SKM-1 treated with dmso at 0.1 percent for 144 hours (cell line): ENCODE measurements at regions not wholly inside any gene's neighbourhood (a gene's known extent, or its start where the extent isn't known, plus 50 kb on each side); places are given as distances from the start of the nearest gene placed in this dataset.
A peak's percentile ranks its signal among the peaks of the same experiment; 100 is the strongest.

Experiments used
- DNase-seq: peaks from one replicate; lab custom pipeline; 2025; ENCODE audit not compliant: unreplicated experiment; lab: John Stamatoyannopoulos, UW

GRCh38 chr17:12522336-12522735, 143.4 kb upstream of the MYOCD start:
- no peak for DNase-seq

DNA sequence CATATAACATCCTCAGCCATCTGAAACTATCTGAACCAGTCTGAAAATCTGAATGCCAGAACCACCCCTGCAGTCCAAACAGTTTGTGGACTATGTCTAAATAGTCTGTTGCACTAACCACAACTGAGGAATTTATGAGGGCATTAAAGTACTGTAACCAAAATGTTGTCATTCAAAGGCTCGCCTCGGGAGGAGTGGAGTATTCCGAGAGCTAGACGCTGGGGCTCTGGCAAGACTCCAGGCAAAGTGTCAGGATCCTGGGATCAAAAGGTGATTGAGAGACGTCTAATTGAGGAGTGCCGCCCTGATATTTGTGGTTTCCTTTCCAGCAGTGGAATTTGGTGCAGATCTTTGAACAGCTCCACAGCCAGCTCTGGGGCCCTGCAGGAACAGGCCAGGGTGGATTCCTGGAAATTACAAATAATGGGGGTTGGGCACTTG, 142.9 kb upstream of the MYOCD start:
- DNase-seq = no peak

DNA sequence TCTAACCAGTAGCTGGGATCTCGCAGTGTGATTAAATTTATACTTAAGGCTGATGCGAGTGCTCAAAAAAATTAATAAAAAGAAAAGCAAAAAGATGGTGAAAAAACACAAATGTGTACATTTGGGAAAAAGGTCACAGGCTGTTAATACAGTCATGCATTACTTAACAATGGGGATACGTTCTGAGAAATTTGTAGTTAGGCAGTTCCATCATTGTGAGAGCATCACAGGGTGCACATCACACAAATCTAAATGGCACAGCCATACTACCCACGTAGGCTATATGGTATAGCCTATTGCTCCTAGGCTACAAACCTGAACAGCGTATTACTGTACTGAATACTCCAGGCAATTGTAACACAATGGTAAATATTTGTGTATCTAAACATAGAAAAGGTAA, 142.4 kb upstream of the MYOCD start:
- DNase-seq = no peak

DNA sequence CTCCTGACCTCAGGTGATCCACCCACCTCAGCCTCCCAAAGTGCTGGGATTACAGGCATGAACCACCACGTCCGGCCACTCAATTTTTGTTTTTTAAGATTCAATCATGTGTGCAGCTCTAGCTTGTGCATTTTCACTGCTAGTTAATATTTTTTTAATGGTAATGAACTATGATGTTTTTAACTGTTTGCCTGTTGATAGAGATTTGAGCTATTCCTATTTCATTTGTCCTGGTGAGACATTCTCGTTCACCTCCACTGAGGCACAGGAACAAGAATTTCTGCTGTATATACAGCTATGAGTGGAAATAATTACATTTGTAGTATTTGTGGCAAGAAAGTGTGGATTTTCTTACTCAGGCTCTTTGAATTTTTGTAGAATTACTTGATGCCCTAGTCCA, 137.7 kb upstream of the MYOCD start:
- no peak for DNase-seq

- DNase-seq = no peak
Measured at GRCh38 chr17:12530161-12530560, 135.5 kb upstream of the MYOCD start.

- DNase-seq = no peak
Measured at GRCh38 chr17:12536021-12536420, 129.7 kb upstream of the MYOCD start.

DNA sequence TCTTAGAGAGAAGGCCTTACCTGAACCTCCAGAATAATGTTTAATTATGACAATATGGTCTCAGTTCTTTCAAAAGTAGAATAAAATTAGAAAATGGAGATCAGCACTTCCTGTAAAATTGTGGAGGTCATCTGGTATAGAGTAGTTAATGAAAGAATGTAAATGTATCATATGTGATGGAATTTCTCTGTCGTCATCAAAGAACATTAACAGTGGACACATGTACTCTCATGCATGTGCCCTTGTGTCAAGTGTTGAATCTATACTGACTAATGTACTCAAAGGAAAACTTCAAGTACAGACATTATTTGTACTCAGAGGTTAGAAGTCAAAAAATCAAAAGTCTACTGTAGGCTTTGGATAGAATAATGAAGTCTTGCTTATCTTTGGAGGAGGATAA, 129.2 kb upstream of the MYOCD start:
- DNase-seq = no peak

DNA sequence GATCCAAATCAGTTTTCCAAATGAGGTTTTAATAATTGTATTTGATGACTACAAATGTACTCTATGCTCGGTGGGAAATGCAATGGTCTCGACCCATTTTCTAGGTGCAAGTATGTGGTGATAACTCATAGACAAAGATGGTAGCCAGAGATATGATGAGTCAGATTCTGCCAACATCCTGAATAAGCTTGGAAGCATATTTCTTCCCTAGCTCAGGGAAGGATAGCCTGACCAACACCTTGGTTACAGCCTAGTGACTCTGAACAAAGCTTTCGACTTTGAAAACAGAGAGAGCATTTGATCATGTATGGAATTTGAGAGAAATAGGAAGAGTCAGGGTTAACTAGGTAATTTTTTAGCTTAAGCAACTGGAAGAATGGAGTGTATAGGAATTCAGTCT, 128.3 kb upstream of the MYOCD start:
- DNase-seq = no peak

DNA sequence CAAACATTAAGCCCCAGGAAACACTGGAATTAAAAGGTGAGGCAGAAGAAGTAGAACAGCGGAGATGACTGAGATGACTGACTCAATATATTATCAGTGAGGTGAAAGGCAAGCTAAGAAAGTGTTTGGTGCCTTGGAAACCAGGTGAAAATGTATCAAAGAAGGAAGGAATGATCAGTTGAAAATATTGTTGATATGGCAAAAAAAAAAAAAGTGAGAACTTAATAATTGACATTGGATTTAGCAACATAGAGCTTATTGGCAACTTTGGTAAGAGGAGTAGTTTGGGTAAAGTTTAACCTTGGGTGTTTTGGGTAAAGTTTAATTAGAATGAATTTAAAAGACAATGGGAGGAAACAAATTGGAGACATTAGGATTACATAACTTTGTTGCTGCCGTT, 127.7 kb upstream of the MYOCD start:
- no peak for DNase-seq

GRCh38 chr17:12545877-12546513, 119.7 kb upstream of the MYOCD start:
- peak; percentile 17 for DNase-seq

GRCh38 chr17:12546983-12547382, 118.7 kb upstream of the MYOCD start:
- no peak for DNase-seq

DNA sequence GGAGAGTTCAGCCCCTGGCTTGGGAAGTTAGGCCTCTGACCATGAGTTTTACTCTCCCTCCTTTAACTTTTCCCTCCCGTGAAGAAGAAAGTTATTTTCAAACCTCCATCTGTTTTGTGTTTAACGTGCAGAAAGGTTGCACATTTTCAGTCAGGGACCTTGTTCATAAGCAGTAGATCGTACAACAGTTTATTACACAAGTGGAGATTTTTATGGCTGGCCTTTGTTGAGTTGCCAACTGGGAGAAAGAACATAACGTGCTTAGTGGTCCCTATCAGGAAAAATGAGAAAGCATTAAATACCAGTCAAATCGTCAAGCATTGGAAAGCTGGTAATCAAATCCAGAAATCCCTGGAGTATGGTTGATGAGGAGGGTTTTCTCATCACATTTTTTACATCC, 117.9 kb upstream of the MYOCD start:
- DNase-seq = no peak

DNA sequence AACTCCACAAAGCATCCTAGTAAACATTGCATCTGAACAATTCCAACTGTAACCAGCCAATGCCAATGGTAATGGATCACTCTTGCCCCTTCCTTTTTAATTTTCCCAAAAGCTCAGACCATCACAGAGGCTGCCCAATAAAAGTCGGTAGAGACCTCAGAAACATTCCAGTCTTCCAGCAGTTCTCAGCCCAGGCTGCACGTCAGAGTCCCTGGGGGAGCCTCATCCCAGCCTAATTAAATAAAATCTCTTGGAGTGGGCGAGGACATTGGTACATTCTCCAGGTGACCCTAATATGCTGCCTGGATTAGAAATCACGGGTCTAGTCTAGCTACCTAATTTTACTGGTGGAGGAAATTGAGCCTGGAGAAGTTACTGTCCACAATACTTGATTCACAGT, 117.1 kb upstream of the MYOCD start:
- DNase-seq = no peak

DNA sequence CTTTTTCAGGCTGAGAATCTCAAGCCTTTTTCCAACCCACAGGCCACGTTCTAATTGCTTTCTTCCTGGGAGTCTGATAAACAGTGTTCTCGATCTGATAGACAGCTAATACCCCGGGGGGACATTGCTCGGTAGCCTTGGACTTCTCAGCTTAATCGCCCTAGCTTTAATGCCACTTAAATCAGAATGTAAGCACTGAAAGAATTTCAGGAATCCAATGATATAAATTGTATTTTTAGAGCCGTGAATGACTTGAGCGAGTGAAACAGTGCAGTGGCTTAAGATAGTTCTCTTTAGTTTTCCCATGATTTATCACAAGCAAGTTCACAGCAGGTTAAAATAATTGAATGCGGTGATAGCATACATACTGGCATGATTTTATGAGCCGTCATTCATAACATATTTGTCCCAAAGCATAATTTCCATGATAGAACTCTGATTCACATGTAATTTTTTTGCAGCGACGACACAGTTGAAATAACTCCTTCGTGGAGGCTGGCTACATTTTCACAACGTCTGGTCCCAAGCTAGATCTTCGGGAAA, 116.1 kb upstream of the MYOCD start:
- DNase-seq = no peak

DNA sequence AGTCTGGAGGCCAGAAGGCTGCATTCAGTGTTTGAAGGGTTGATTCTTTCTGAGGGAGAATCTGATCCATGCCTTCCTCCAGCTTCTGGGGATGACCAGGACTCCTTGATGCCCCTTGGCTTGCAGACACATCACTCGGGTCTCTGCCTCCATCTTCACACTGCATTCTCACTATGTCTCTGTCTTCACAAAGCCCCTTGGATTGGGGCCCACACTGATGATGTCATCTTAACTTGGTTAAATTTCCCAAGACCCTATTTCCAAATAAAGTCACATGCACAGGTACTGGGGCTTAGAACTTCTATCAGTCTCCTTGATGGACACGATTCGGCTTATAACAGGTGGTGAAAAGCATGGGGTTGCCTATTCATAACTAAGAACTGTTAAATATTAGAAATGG, 112.1 kb upstream of the MYOCD start:
- DNase-seq = no peak

GRCh38 chr17:12554251-12554650, 111.4 kb upstream of the MYOCD start:
- no peak for DNase-seq

DNA sequence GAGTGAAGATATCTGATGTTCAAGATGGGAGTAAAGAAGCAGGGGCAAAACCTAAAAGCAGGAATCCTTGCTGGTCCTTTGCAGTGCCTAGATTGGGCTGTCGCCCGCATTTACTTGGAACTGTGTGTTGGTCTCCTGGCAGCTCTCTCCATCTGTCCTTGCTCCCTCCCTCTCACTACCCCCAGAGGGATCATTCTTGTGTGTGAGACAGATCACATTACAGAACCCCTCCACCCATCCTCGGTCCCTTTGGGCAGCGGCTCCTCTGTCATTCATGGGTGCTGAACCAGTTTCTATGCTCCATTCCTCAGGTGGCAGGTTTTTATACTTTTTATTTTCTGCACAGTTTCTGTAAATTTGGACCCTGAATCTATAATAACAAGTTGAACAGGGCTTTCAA, 99.4 kb upstream of the MYOCD start:
- DNase-seq = no peak

DNA sequence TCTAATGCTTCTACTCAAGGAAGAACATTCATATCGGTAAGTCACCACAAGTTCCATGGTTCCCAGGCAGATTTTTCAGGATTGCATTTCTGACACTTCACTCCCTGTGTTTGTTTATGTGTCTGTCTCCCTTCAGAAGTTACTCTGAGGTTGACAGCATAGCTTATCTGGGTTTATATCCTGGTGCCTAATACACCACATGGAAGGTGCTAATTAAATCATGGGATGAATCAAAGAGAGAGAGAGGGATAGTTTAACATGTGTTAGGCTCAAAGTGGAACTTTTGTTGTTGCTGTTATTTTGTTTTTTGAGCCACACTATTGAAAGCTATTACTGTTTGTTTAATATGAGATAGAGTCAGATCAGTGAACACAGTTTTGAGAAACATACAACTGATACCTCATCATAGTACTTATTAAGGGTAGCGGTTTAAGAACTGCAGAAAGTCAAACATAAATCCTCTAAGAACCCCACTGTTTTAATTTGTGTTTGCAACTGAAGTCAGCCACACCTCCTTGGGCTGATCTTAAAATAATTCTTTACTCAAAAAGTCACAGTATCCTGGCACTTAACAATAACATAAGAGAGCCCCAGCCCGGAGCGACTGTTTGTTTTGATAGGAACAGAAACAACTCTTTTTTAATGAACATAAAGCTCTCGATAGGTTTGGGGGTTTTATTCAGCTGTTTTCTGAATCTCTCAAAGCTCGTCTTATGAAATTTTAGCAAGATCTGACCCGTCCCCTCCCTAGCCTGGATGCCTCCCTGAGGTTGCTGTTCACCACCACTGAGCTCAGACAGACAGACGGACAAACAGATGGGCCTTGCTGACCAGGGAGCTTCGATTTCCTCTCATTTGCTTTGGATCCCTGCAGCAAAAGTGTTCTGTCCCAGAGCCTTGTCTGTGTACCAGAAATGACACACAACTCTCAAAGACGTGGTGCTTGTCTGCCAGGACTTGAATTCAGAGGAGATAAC, 98.3 kb upstream of the MYOCD start:
- DNase-seq = no peak

- peak; percentile 1 for DNase-seq
Measured at GRCh38 chr17:12568358-12569251, 97.1 kb upstream of the MYOCD start.

DNA sequence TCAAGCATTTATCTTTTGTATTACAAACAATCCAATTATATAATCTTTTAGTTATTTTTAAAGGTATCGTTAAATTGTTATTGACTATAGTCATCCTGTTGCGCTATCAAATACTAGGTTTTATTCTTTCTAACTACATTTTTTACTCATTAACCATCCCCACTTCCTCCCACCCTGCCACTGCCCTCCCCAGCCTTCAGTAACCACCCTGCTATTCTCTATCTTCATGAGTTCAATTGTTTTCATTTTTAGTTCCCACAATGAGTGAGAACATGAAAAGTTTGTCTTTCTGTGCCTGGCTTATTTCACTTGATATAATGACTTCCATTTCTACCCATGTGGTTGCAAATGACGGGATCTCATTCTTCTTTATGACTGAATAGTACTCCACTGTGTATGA, 94.1 kb upstream of the MYOCD start:
- DNase-seq = no peak

DNA sequence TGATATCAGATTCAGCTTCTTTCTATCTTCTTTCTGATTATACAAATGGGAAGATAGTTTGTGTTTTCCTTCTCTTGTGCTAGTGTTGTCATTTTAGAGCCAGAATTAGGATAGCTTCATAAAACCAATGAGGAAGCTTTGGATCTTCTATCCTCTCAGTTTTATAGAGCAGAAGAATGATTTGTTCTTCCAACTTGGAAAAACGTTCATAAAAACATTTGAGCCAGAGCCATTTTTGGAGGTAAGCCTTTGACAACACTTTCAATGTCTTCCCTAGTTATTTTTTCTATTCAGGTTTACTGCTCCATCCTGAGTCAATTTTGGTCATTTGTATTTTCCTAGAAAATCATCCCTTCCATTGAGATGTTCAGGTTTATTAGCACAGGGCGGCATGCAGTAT, 91.2 kb upstream of the MYOCD start:
- no peak for DNase-seq
